CMK (cell line): ENCODE measurements at regions not wholly inside any gene's neighbourhood (a gene's known extent, or its start where the extent isn't known, plus 50 kb on each side); places are given as distances from the start of the nearest gene placed in this dataset.

Experiments
- DNase-seq: peaks from one replicate; pipeline ENCODE4 v3.0.0-alpha.2; 2010; ENCODE audit warnings: low read depth

GRCh38 chr20:56801971-56802755 is 173.1 kb downstream of the TFAP2C start:
- DNase-seq: no peak

GRCh38 chr20:56802805-56803204 is 173.7 kb downstream of the TFAP2C start:
- DNase-seq: no peak

GRCh38 chr20:56805313-56805712 is 176.2 kb downstream of the TFAP2C start:
- DNase-seq: no peak

GRCh38 chr20:56805966-56806365 is 176.9 kb downstream of the TFAP2C start:
- DNase-seq: no peak

GRCh38 chr20:56806952-56807517 is 177.9 kb downstream of the TFAP2C start:
- DNase-seq: no peak

- no peak for DNase-seq
Observed at GRCh38 chr20:56808117-56808725, 179.1 kb downstream of the TFAP2C start.

- DNase-seq: no peak
Observed at GRCh38 chr20:56808732-56809131, 179.6 kb downstream of the TFAP2C start.

- DNase-seq: no peak
Observed at GRCh38 chr20:56809668-56810067, 180.6 kb downstream of the TFAP2C start.

GRCh38 chr20:56810141-56810540 is 181.0 kb downstream of the TFAP2C start:
- DNase-seq: no peak

- DNase-seq: no peak
Observed at GRCh38 chr20:56815796-56816195, 186.7 kb downstream of the TFAP2C start.

GRCh38 chr20:56816349-56816748 is 187.2 kb downstream of the TFAP2C start:
- no peak for DNase-seq

- no peak for DNase-seq
Observed at GRCh38 chr20:56817780-56818675, 188.9 kb downstream of the TFAP2C start.

GRCh38 chr20:56820984-56821383 is 191.9 kb downstream of the TFAP2C start:
- no peak for DNase-seq

GRCh38 chr20:56826306-56826704 is 197.2 kb downstream of the TFAP2C start:
- no peak for DNase-seq

GRCh38 chr20:56826705-56827665 is 197.9 kb downstream of the TFAP2C start:
- DNase-seq: no peak

GRCh38 chr20:56827763-56828162 is 198.7 kb downstream of the TFAP2C start:
- no peak for DNase-seq

- DNase-seq: no peak
Observed at GRCh38 chr20:56828402-56828801, 199.3 kb downstream of the TFAP2C start.

- no peak for DNase-seq
Observed at GRCh38 chr20:56829788-56830385, 200.8 kb downstream of the TFAP2C start.

- DNase-seq: no peak
Observed at GRCh38 chr20:56831795-56832194, 202.7 kb downstream of the TFAP2C start.

GRCh38 chr20:56833427-56833826 is 204.3 kb downstream of the TFAP2C start:
- no peak for DNase-seq
